ENCODE measurements at regions not wholly inside any gene's neighbourhood (a gene's known extent, or its start where the extent isn't known, plus 50 kb on each side); places are given as distances from the start of the nearest gene placed in this dataset.
"Not testable (repeated sequence)": the region's sequence is repeated elsewhere in the genome, so short reads cannot be mapped to it uniquely, and the experiment has no call there.

- Mint-ChIP-seq H3K27me3 (ENCODE audit: low read depth) (peaks cover 12% of the 10 kb centered on the region), H3K4me3 (no peak overlapping the region)
Measured at GRCh38 chr1:5620418-5620817, 371.8 kb downstream of the NPHP4 start.

DNA sequence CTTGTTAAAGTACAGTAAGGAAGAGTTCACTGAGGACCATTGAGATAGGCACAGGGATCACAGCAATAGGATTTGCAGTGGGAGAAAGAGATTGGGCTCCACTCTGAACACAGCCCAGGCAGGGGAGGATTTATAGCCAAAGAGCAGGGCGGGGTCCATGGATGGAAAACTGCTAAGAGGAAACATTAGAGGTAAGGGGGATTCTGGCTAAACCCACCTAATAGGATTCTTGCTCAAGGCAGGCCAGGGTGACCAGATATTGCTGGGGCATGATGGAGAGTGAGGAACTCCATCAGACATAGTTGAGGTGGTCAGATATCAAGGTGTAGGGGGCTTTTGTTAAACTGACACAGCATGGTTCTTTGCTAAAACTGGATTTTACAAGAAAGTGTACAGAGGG is 372.8 kb downstream of the NPHP4 start:
- Mint-ChIP-seq H3K4me3 (no peak overlapping the region), H3K36me3 (ENCODE audit: low read depth) (no peaks in the 10 kb centered on the region), H3K9me3 (no peaks in the 10 kb centered on the region), H3K27ac (no peak overlapping the region), H3K4me1 (ENCODE audit: low read depth) (no peaks in the 10 kb centered on the region), H3K27me3 (ENCODE audit: low read depth) (peaks cover 8% of the 10 kb centered on the region)
- DNase-seq (ENCODE audit: low spot score) = no peak

More at GRCh38 chr1:5620418-5620817, 371.8 kb downstream of the NPHP4 start:
- Mint-ChIP-seq H3K4me1 (ENCODE audit: low read depth) (no peaks in the 10 kb centered on the region), H3K36me3 (ENCODE audit: low read depth) (no peaks in the 10 kb centered on the region), H3K27ac (no peak overlapping the region), H3K9me3 (no peaks in the 10 kb centered on the region)
- DNase-seq (ENCODE audit: low spot score) = no peak

DNA sequence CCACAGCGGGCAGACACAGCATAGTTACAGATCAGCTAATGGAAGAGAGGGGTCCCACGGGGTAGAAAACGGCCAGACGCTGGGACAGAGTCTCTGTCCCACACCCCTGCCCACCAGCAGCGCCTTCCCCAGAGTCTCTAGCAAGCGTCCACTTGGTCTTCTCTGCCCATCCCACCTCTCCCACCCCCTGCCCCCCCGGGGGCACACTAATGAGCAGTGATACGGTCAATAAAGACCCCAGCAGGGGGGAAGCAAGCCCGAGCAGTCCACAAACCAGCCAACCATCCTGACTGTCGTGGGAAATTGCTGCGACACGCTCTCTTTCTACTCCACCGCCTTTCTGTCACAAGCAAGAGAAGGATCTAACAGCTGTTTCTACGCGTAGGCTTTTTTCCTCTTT is 374.7 kb downstream of the NPHP4 start:
- DNase-seq (ENCODE audit: low spot score) = no peak
- H3K36me3 Mint-ChIP-seq (ENCODE audit: low read depth) = no peaks in the 10 kb centered on the region
- H3K27ac Mint-ChIP-seq = no peak overlapping the region
- no peaks in the 10 kb centered on the region for H3K4me1 Mint-ChIP-seq (ENCODE audit: low read depth)
- H3K4me3 Mint-ChIP-seq = no peak overlapping the region
- H3K9me3 Mint-ChIP-seq = no peaks in the 10 kb centered on the region
- peaks cover 6% of the 10 kb centered on the region for H3K27me3 Mint-ChIP-seq (ENCODE audit: low read depth)

DNA sequence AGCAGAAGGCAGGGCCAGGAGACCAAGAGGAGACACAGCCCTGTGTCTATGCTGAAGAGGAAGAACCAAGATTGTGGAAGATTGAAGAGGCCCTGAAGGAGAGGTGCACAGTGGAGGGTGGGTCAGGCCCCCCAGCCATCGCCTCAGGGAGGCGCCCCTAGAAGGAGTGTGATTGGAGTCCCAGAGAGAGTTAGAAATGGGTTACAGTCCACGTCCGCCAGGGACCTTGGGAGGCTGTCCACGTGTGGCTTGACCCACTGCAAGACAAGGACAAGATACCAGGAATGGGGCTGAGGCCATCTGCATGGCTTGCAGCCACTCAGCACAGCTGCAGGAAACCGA is 375.1 kb downstream of the NPHP4 start:
- H3K36me3 Mint-ChIP-seq (ENCODE audit: low read depth) = no peaks in the 10 kb centered on the region
- no peak overlapping the region for H3K4me3 Mint-ChIP-seq
- H3K9me3 Mint-ChIP-seq = no peaks in the 10 kb centered on the region
- peaks cover 6% of the 10 kb centered on the region for H3K27me3 Mint-ChIP-seq (ENCODE audit: low read depth)
- no peak for DNase-seq (ENCODE audit: low spot score)
- H3K27ac Mint-ChIP-seq = no peak overlapping the region
- H3K4me1 Mint-ChIP-seq (ENCODE audit: low read depth) = no peaks in the 10 kb centered on the region

- no peaks in the 10 kb centered on the region for H3K4me1 Mint-ChIP-seq (ENCODE audit: low read depth)
- DNase-seq (ENCODE audit: low spot score) = no peak
- no peaks in the 10 kb centered on the region for H3K36me3 Mint-ChIP-seq (ENCODE audit: low read depth)
- H3K27me3 Mint-ChIP-seq (ENCODE audit: low read depth) = peaks cover 6% of the 10 kb centered on the region
- H3K9me3 Mint-ChIP-seq = no peaks in the 10 kb centered on the region
- no peak overlapping the region for H3K4me3 Mint-ChIP-seq
- no peak overlapping the region for H3K27ac Mint-ChIP-seq
Measured at GRCh38 chr1:5616366-5617178, 375.7 kb downstream of the NPHP4 start.

DNA sequence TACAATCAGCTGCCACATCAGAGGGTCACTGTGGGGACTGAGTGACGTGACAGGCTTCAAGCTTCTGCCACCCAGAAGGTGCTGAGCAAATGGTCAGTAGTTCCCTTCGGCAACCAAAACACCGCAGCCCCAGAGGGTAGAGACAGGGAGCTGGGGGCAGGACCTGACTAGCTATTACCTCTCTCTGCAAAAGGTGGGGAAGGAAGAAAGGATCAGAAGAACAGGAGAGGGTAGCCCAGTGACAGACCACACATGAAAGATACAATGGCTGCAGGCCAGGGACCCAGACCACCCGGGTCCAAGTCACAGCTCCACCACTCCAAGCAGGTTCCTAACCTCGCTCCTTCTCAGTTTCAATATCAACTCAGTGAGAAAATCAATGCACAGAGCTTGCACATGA is 377.1 kb downstream of the NPHP4 start:
- Mint-ChIP-seq H3K4me3 (no peak overlapping the region), H3K36me3 (ENCODE audit: low read depth) (no peaks in the 10 kb centered on the region), H3K27ac (no peak overlapping the region), H3K27me3 (ENCODE audit: low read depth) (peaks cover 6% of the 10 kb centered on the region), H3K4me1 (ENCODE audit: low read depth) (no peaks in the 10 kb centered on the region), H3K9me3 (no peaks in the 10 kb centered on the region)
- no peak for DNase-seq (ENCODE audit: low spot score)

DNA sequence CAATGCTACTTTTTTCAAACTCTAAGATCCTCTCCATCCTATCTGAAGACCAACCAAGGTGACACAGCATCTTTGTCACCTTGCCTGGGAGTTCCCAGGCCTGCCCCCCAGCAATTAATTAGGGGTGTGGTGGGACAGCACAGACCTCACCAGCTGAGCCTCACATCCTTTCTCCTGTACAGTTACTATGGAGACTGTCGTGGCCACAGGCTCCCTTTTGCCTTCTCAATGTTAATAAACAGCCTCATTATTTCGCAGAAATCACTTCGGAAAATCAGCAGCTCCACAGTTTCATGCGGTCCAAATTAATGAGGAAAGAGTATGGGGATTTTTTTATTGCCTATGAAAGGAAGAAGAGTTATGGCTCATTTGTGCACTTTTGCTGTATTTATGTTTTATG is 378.3 kb downstream of the NPHP4 start:
- no peak for DNase-seq (ENCODE audit: low spot score)
- Mint-ChIP-seq H3K27ac (no peak overlapping the region), H3K4me1 (ENCODE audit: low read depth) (no peaks in the 10 kb centered on the region), H3K9me3 (no peaks in the 10 kb centered on the region), H3K27me3 (ENCODE audit: low read depth) (peaks cover 11% of the 10 kb centered on the region), H3K4me3 (no peak overlapping the region), H3K36me3 (ENCODE audit: low read depth) (no peaks in the 10 kb centered on the region)

- no peaks in the 10 kb centered on the region for H3K4me1 Mint-ChIP-seq (ENCODE audit: low read depth)
- DNase-seq (ENCODE audit: low spot score) = no peak
- H3K4me3 Mint-ChIP-seq = no peak overlapping the region
- no peaks in the 10 kb centered on the region for H3K9me3 Mint-ChIP-seq
- no peaks in the 10 kb centered on the region for H3K36me3 Mint-ChIP-seq (ENCODE audit: low read depth)
- peaks cover 8% of the 10 kb centered on the region for H3K27me3 Mint-ChIP-seq (ENCODE audit: low read depth)
- no peak overlapping the region for H3K27ac Mint-ChIP-seq
Measured at GRCh38 chr1:5611851-5612250, 380.4 kb downstream of the NPHP4 start.

GRCh38 chr1:5611431-5611830 is 380.8 kb downstream of the NPHP4 start:
- H3K36me3 Mint-ChIP-seq (ENCODE audit: low read depth) = no peaks in the 10 kb centered on the region
- no peak for DNase-seq (ENCODE audit: low spot score)
- H3K27ac Mint-ChIP-seq = no peak overlapping the region
- H3K4me1 Mint-ChIP-seq (ENCODE audit: low read depth) = no peaks in the 10 kb centered on the region
- H3K9me3 Mint-ChIP-seq = no peaks in the 10 kb centered on the region
- no peak overlapping the region for H3K4me3 Mint-ChIP-seq
- peaks cover 5% of the 10 kb centered on the region for H3K27me3 Mint-ChIP-seq (ENCODE audit: low read depth)

- Mint-ChIP-seq H3K27me3 (ENCODE audit: low read depth) (peaks cover 4% of the 10 kb centered on the region), H3K4me1 (ENCODE audit: low read depth) (no peaks in the 10 kb centered on the region), H3K36me3 (ENCODE audit: low read depth) (no peaks in the 10 kb centered on the region), H3K9me3 (no peaks in the 10 kb centered on the region), H3K27ac (no peak overlapping the region), H3K4me3 (no peak overlapping the region)
- DNase-seq (ENCODE audit: low spot score) = no peak
Measured at GRCh38 chr1:5610432-5610831, 381.8 kb downstream of the NPHP4 start.

DNA sequence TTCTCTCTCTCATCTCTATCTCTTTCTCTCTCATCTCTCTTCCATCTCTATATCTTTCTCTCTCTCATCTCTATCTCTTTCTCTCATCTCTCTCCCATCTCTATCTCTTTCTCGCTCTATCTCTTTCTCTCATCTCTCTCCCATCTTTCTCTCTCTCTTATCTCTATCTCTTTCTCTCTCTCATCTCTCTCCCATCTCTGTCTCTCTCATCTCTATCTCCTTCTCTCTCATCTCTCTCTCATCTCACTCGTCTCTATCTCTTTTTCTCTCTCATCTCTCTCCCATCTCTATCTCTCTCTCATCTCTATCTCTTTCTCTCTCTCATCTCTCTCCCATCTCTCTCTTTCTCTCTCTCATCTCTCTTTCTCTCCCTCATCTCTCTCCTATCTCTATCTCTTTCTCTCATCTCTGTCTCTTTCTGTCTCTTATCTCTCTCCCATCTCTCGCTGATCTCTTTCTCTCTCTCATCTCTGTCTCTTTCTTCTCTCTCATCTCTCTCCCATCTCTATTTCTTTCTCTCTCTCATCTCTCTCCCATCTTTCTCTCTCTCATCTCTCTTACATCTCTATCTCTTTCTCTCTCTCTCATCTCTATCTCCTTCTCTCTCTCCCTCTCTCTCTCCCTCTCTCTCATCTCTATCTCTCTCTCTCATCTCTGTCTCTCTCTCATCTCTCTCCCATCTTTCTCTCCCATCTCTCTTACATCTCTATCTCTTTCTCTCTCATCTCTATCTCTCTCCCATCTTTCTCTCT is 388.7 kb downstream of the NPHP4 start:
- no peak for DNase-seq (ENCODE audit: low spot score)
- no peak overlapping the region for H3K4me3 Mint-ChIP-seq
- no peak overlapping the region for H3K27ac Mint-ChIP-seq
- no peaks in the 10 kb centered on the region for H3K36me3 Mint-ChIP-seq (ENCODE audit: low read depth)
- no peaks in the 10 kb centered on the region for H3K4me1 Mint-ChIP-seq (ENCODE audit: low read depth)
- no peaks in the 10 kb centered on the region for H3K9me3 Mint-ChIP-seq
- H3K27me3 Mint-ChIP-seq (ENCODE audit: low read depth) = peaks cover 2% of the 10 kb centered on the region

- H3K36me3 Mint-ChIP-seq (ENCODE audit: low read depth); H3K4me1 Mint-ChIP-seq (ENCODE audit: low read depth); H3K9me3 Mint-ChIP-seq; H3K4me3 Mint-ChIP-seq; H3K27ac Mint-ChIP-seq; H3K27me3 Mint-ChIP-seq (ENCODE audit: low read depth); DNase-seq (ENCODE audit: low spot score): not testable (repeated sequence)
Measured at GRCh38 chr1:5602718-5603117, 389.5 kb downstream of the NPHP4 start.

- DNase-seq (ENCODE audit: low spot score) = no peak
- Mint-ChIP-seq H3K4me3 (no peak overlapping the region), H3K4me1 (ENCODE audit: low read depth) (no peaks in the 10 kb centered on the region), H3K36me3 (ENCODE audit: low read depth) (no peaks in the 10 kb centered on the region), H3K27ac (no peak overlapping the region), H3K9me3 (no peaks in the 10 kb centered on the region), H3K27me3 (ENCODE audit: low read depth) (peaks cover 2% of the 10 kb centered on the region)
Measured at GRCh38 chr1:5601516-5601915, 390.7 kb downstream of the NPHP4 start.

- no peaks in the 10 kb centered on the region for H3K4me1 Mint-ChIP-seq (ENCODE audit: low read depth)
- no peak overlapping the region for H3K4me3 Mint-ChIP-seq
- H3K27ac Mint-ChIP-seq = no peak overlapping the region
- H3K9me3 Mint-ChIP-seq = no peaks in the 10 kb centered on the region
- no peaks in the 10 kb centered on the region for H3K36me3 Mint-ChIP-seq (ENCODE audit: low read depth)
- no peak for DNase-seq (ENCODE audit: low spot score)
- H3K27me3 Mint-ChIP-seq (ENCODE audit: low read depth) = peaks cover 2% of the 10 kb centered on the region
Measured at GRCh38 chr1:5599541-5599940, 392.7 kb downstream of the NPHP4 start.

Data from T-helper 2 cell treated with Interferon-gamma antibody and Interleukin-4, amounts not matched to agents 5 μg/mL and 100 μg/mL, for 36 hours (primary cell).